ENCODE measurements at regions not wholly inside any gene's neighbourhood (a gene's known extent, or its start where the extent isn't known, plus 50 kb on each side); places are given as distances from the start of the nearest gene placed in this dataset.

DNA sequence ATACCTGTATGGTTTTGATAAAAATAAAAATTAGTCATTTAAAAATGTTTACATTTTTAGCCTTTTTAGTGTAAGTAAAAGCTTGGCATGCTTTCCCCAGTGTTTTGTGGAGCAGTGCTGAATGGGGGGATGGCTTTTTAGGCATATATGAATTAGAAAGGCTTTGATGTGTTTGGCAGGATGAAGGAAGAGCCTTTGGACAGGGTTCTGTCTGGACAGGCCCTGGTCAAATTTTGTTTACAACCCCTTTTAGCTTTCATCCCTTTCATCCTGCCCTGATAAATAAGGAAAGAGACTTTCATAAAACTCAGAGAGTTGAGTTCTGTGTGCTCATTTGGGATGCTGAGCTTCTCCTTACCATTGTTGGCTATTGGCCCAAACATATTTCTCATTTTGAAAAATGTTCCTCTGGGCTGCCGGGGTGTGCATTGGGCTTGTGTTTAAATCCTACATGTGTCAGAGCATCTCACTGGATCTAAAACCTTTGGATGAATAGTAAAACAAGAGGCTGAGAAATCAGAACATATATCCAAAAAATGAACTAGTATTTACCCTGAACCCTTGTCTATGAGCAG is 68.1 kb upstream of the PHYHIPL start:
- TF ChIP-seq, protein P1, sequence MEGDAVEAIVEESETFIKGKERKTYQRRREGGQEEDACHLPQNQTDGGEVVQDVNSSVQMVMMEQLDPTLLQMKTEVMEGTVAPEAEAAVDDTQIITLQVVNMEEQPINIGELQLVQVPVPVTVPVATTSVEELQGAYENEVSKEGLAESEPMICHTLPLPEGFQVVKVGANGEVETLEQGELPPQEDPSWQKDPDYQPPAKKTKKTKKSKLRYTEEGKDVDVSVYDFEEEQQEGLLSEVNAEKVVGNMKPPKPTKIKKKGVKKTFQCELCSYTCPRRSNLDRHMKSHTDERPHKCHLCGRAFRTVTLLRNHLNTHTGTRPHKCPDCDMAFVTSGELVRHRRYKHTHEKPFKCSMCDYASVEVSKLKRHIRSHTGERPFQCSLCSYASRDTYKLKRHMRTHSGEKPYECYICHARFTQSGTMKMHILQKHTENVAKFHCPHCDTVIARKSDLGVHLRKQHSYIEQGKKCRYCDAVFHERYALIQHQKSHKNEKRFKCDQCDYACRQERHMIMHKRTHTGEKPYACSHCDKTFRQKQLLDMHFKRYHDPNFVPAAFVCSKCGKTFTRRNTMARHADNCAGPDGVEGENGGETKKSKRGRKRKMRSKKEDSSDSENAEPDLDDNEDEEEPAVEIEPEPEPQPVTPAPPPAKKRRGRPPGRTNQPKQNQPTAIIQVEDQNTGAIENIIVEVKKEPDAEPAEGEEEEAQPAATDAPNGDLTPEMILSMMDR (IDR thresholded peaks at IDR 0.05): no peak
- TF ChIP-seq POLR2A (IDR thresholded peaks at IDR 0.05): no peak

Data from suprapubic skin (tissue), 3 donors.